CD14-positive monocyte (primary cell): ENCODE measurements at regions not wholly inside any gene's neighbourhood (a gene's known extent, or its start where the extent isn't known, plus 50 kb on each side); places are given as distances from the start of the nearest gene placed in this dataset.

ENCODE experiments used
- DNase-seq, 3 donors: peaks; one replicate each; pipeline ENCODE4 v3.0.0-alpha.2; 2011 to 2022
- H2AFZ ChIP-seq: 2 replicates; pipeline ENCODE4 v1.6.0; 2012; ENCODE audit warnings: mild to moderate bottlenecking, low read depth, low read length, inconsistent platforms; ENCODE audit not compliant: insufficient read depth, poor library complexity, severe bottlenecking
- H3K27ac ChIP-seq, 2 donors: 1 replicate in 1 of 2; 2 replicates in 1 of 2; pipeline ENCODE4 v1.5.1; 2012 to 2013; ENCODE audit warnings: low read length in 2 of 2, control low read depth in 1 of 2, inconsistent platforms in 1 of 2, low read depth in 1 of 2, mild to moderate bottlenecking in 1 of 2
- H3K27me3 ChIP-seq, 2 donors: one replicate each; pipeline versions ENCODE4 v1.6.0 to v1.6.1; 2011 to 2013; ENCODE audit warnings: low read length in 2 of 2; ENCODE audit not compliant: control insufficient read depth in 2 of 2, insufficient read depth in 2 of 2
- H3K36me3 ChIP-seq, 2 donors: replicated peaks in 1 of 2; 1 replicate in 1 of 2; 2 replicates in 1 of 2; pipeline versions ENCODE4 v1.5.1 to v1.6.1; 2012 to 2013; ENCODE audit warnings: low read length in 2 of 2, control low read depth in 1 of 2, inconsistent platforms in 1 of 2, mild to moderate bottlenecking in 1 of 2; ENCODE audit not compliant: insufficient read depth in 2 of 2, control insufficient read depth in 1 of 2
- H3K4me1 ChIP-seq, 2 donors: 1 replicate in 1 of 2; 2 replicates in 1 of 2; pipeline versions ENCODE4 v1.5.1 to v1.6.1; 2012 to 2013; ENCODE audit warnings: low read length in 2 of 2, control low read depth in 1 of 2, inconsistent platforms in 1 of 2, mild to moderate bottlenecking in 1 of 2, moderate library complexity in 1 of 2; ENCODE audit not compliant: insufficient read depth in 2 of 2, control insufficient read depth in 1 of 2
- H3K4me2 ChIP-seq: replicated peaks from 2 replicates; pipeline ENCODE3; 2012; ENCODE audit warnings: low read length, moderate library complexity, mild to moderate bottlenecking; ENCODE audit not compliant: poor library complexity, severe bottlenecking; ENCODE audit errors: extremely low read depth
- H3K4me3 ChIP-seq, 3 experiments: fragments of 200-600 bp in 1 of 3; sonication (generic) in 1 of 3; replicated peaks in 1 of 3; 1 replicate in 2 of 3; 2 replicates in 1 of 3; pipeline ENCODE4 v1.5.1; 2011 to 2013; ENCODE audit warnings: low read length in 3 of 3, mild to moderate bottlenecking in 3 of 3, control low read depth in 2 of 3, low read depth in 2 of 3, inconsistent platforms in 1 of 3, moderate library complexity in 1 of 3
- H3K79me2 ChIP-seq: 2 replicates; pipeline ENCODE4 v1.6.0; 2012; ENCODE audit warnings: mild to moderate bottlenecking, control low read depth, inconsistent platforms, low read length, moderate library complexity; ENCODE audit not compliant: insufficient read depth
- H3K9ac ChIP-seq: 2 replicates; pipeline ENCODE4 v1.6.0; 2017; ENCODE audit warnings: low read length, mild to moderate bottlenecking; ENCODE audit not compliant: insufficient read depth, poor library complexity, severe bottlenecking
- H3K9me3 ChIP-seq, 2 donors: replicated peaks in 1 of 2; 1 replicate in 1 of 2; 2 replicates in 1 of 2; pipeline versions ENCODE4 v1.5.1 to v1.6.1; 2012 to 2013; ENCODE audit warnings: low read length in 2 of 2, control low read depth in 1 of 2; ENCODE audit not compliant: control insufficient read depth in 1 of 2, insufficient read depth in 1 of 2
- H4K20me1 ChIP-seq: 2 replicates; pipeline ENCODE4 v1.6.0; 2012; ENCODE audit warnings: mild to moderate bottlenecking, low read length, control low read depth, moderate library complexity; ENCODE audit not compliant: insufficient read depth
- H3K27ac Mint-ChIP-seq, 7 donors: one replicate each; pipeline ENCODE4 v1.8.0; 2020; ENCODE audit warnings: mild to moderate bottlenecking in 7 of 7, mixed read lengths in 7 of 7, moderate library complexity in 6 of 7, inconsistent platforms in 2 of 7
- H3K27me3 Mint-ChIP-seq, 3 donors: one replicate each; pipeline ENCODE4 v1.8.0; 2021 to 2022; ENCODE audit warnings: low read depth in 3 of 3, mild to moderate bottlenecking in 3 of 3, mixed read lengths in 3 of 3, moderate library complexity in 3 of 3, inconsistent platforms in 1 of 3
- H3K36me3 Mint-ChIP-seq, 2 donors: one replicate each; pipeline ENCODE4 v1.8.0; 2020; ENCODE audit warnings: mixed read lengths in 2 of 2, inconsistent platforms in 1 of 2, mild to moderate bottlenecking in 1 of 2
- H3K4me1 Mint-ChIP-seq: one replicate; pipeline ENCODE4 v1.8.0; 2020; ENCODE audit warnings: mild to moderate bottlenecking, mixed read lengths
- H3K4me3 Mint-ChIP-seq, 2 donors: one replicate each; pipeline ENCODE4 v1.8.0; 2020; ENCODE audit warnings: mild to moderate bottlenecking in 2 of 2, mixed read lengths in 2 of 2, moderate library complexity in 1 of 2
- H3K9me3 Mint-ChIP-seq, 7 donors: one replicate each; pipeline ENCODE4 v1.8.0; 2020 to 2022; ENCODE audit warnings: mixed read lengths in 7 of 7, mild to moderate bottlenecking in 6 of 7, moderate library complexity in 6 of 7, inconsistent platforms in 2 of 7
- WGBS: methylation state at CpG from one replicate; pipeline ENCODE4 v1.1.5; 2013; ENCODE audit warnings: missing lambda C conversion rate; ENCODE audit not compliant: insufficient coverage; 5-methylcytosine and 5-hydroxymethylcytosine counted together
- intact Hi-C, 2 donors: fragments of 100-400 bp; cut with micrococcal nuclease; formaldehyde crosslinking; loops; one replicate each; pipeline versions ENCODE4 v1.15.0 to v1.15.1; 2023
- TF ChIP-seq, protein P1 (sequence below): fragments of 200-600 bp; IDR thresholded peaks from one replicate; pipeline ENCODE4 v1.8.0; 2022; ENCODE audit warnings: antibody characterized with exemption, mild to moderate bottlenecking

DNA sequence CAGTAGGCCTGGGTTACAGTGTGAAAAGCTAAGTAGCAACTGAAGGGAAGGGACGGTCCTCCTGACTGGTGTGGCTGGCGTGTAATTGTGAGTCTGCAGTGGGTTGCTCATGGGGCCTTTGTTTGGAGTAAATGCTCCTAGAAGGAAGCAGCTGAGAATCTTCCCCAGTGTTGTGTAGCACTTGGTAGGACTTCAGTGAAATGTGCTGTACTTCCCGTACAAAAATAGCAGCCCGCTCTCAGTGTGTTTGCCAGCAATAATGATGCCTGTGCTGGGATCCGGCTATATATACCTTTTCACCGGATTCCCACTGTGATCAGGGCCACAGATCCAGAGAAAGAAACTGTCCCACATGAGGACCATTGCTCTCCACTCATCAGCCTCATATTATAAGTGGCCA lies 175.7 kb upstream of the NTM start:
- Mint-ChIP-seq H3K36me3 (no peaks in the 10 kb centered on the region), H3K4me3 (no peak overlapping the region), H3K27ac (no peak overlapping the region), H3K9me3 (peaks cover 0 to 13% (median 1%) of the 10 kb centered on the region in 7 donors), H3K4me1 (no peaks in the 10 kb centered on the region), H3K27me3 (peaks cover 0 to 3% (median 0%) of the 10 kb centered on the region in 3 donors)
- DNase-seq = no peak
- intact Hi-C loops = no loop called here
- no peaks in the 10 kb centered on the region for H3K27me3 ChIP-seq
- 95% methylated on average over 3 of the region's 6 CpGs for WGBS
- H3K4me3 ChIP-seq = no peak overlapping the region
- H3K27ac ChIP-seq = no peak overlapping the region
- no peak overlapping the region for H3K4me2 ChIP-seq
- H3K9me3 ChIP-seq = peaks cover 0 to 2% of the 10 kb centered on the region in 2 donors
- TF ChIP-seq, protein P1, sequence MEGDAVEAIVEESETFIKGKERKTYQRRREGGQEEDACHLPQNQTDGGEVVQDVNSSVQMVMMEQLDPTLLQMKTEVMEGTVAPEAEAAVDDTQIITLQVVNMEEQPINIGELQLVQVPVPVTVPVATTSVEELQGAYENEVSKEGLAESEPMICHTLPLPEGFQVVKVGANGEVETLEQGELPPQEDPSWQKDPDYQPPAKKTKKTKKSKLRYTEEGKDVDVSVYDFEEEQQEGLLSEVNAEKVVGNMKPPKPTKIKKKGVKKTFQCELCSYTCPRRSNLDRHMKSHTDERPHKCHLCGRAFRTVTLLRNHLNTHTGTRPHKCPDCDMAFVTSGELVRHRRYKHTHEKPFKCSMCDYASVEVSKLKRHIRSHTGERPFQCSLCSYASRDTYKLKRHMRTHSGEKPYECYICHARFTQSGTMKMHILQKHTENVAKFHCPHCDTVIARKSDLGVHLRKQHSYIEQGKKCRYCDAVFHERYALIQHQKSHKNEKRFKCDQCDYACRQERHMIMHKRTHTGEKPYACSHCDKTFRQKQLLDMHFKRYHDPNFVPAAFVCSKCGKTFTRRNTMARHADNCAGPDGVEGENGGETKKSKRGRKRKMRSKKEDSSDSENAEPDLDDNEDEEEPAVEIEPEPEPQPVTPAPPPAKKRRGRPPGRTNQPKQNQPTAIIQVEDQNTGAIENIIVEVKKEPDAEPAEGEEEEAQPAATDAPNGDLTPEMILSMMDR = no peak
- H3K36me3 ChIP-seq = no peaks in the 10 kb centered on the region
- H2AFZ ChIP-seq = no peak overlapping the region
- H3K79me2 ChIP-seq = no peaks in the 10 kb centered on the region
- H4K20me1 ChIP-seq = no peaks in the 10 kb centered on the region
- no peak overlapping the region for H3K9ac ChIP-seq
- no peaks in the 10 kb centered on the region for H3K4me1 ChIP-seq

DNA sequence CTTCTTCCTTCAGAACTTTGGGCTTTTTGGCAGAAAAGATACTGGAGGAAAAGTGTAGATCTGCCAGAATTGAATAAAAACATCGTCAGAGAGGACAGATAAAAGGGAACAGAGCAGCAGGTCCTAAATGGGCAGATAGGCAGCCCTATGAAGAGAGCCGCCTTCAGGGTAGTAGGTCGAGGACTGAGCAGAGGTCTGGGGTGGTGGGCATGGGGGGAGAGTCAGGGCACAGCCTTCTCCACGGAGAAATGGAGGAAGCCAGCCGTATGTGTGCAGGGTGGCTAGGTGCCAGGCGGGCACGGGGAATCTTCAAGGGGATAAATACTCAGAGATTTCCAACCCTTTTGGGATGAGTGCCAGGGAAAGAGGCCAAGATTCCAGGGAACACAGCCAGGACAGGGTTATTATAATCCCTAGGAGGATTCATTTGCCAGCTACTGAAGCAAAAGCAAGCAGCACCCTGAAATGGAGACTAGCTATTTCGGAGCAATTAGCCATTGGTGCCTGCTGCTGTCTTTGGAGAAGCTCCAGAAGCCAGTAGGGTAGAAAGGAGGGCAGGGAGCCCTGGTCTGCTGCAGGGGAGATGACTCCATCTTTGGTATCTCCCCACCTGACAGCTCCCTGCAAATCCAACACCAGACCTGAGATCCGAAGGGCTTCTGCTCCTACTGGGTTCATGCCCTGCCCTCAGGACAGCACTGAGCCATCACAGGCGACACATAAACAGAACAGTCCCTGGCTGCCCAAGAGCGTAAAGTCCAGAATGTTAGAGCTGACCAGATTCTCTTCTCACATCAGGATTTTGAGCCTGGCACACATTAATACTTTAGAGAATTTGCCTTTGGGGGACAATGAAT lies 174.5 kb upstream of the NTM start:
- TF ChIP-seq, protein P1 = no peak
- Histone ChIP-seq H3K27me3 (no peaks in the 10 kb centered on the region), H3K4me3 (no peak overlapping the region), H3K4me1 (no peaks in the 10 kb centered on the region), H3K4me2 (no peak overlapping the region), H3K27ac (no peak overlapping the region), H4K20me1 (no peaks in the 10 kb centered on the region), H3K9me3 (peaks cover 0 to 2% of the 10 kb centered on the region in 2 donors), H3K9ac (no peak overlapping the region), H3K36me3 (no peaks in the 10 kb centered on the region), H3K79me2 (no peaks in the 10 kb centered on the region), H2AFZ (no peak overlapping the region)
- Mint-ChIP-seq H3K27ac (no peak overlapping the region), H3K4me1 (no peaks in the 10 kb centered on the region), H3K4me3 (no peak overlapping the region), H3K9me3 (peaks cover 0 to 9% (median 1%) of the 10 kb centered on the region in 7 donors), H3K27me3 (no peaks in the 10 kb centered on the region), H3K36me3 (no peaks in the 10 kb centered on the region)
- intact Hi-C loops = no loop called here
- DNase-seq = no peak
- WGBS = 97% methylated on average over 10 of the region's 11 CpGs
